ENCODE measurements at regions not wholly inside any gene's neighbourhood (a gene's known extent, or its start where the extent isn't known, plus 50 kb on each side); places are given as distances from the start of the nearest gene placed in this dataset.

- Mint-ChIP-seq H3K27me3 (ENCODE audit: unreplicated experiment) (no peaks in the 10 kb centered on the region), H3K36me3 (ENCODE audit: low read depth, unreplicated experiment) (no peaks in the 10 kb centered on the region), H3K9me3 (ENCODE audit: unreplicated experiment) (no peaks in the 10 kb centered on the region), H3K4me3 (ENCODE audit: unreplicated experiment) (no peak overlapping the region), H3K27ac (ENCODE audit: unreplicated experiment) (no peak overlapping the region), H3K4me1 (ENCODE audit: unreplicated experiment) (peaks cover 16% of the 10 kb centered on the region)
- no peak for DNase-seq (ENCODE audit: low spot score)
- TF ChIP-seq, protein P1, sequence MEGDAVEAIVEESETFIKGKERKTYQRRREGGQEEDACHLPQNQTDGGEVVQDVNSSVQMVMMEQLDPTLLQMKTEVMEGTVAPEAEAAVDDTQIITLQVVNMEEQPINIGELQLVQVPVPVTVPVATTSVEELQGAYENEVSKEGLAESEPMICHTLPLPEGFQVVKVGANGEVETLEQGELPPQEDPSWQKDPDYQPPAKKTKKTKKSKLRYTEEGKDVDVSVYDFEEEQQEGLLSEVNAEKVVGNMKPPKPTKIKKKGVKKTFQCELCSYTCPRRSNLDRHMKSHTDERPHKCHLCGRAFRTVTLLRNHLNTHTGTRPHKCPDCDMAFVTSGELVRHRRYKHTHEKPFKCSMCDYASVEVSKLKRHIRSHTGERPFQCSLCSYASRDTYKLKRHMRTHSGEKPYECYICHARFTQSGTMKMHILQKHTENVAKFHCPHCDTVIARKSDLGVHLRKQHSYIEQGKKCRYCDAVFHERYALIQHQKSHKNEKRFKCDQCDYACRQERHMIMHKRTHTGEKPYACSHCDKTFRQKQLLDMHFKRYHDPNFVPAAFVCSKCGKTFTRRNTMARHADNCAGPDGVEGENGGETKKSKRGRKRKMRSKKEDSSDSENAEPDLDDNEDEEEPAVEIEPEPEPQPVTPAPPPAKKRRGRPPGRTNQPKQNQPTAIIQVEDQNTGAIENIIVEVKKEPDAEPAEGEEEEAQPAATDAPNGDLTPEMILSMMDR (IDR thresholded peaks at IDR 0.05; ENCODE audit: unreplicated experiment): no peak
These were observed 61.2 kb upstream of the DPH5 start for GRCh38 chr1:101086783-101087182.

GRCh38 chr1:101081496-101082488 is 56.2 kb upstream of the DPH5 start:
- TF ChIP-seq, protein P1 (IDR thresholded peaks at IDR 0.05; ENCODE audit: unreplicated experiment): no peak
- DNase-seq (ENCODE audit: low spot score): no peak
- Mint-ChIP-seq H3K27me3 (ENCODE audit: unreplicated experiment) (no peaks in the 10 kb centered on the region), H3K4me1 (ENCODE audit: unreplicated experiment) (peaks cover 34% of the 10 kb centered on the region), H3K9me3 (ENCODE audit: unreplicated experiment) (no peaks in the 10 kb centered on the region), H3K4me3 (ENCODE audit: unreplicated experiment) (no peak overlapping the region), H3K36me3 (ENCODE audit: low read depth, unreplicated experiment) (peaks cover 4% of the 10 kb centered on the region), H3K27ac (ENCODE audit: unreplicated experiment) (peak overlapping the region; percentile 8)

- no peaks in the 10 kb centered on the region for H3K9me3 Mint-ChIP-seq (ENCODE audit: unreplicated experiment)
- H3K27me3 Mint-ChIP-seq (ENCODE audit: unreplicated experiment): no peaks in the 10 kb centered on the region
- no peak overlapping the region for H3K4me3 Mint-ChIP-seq (ENCODE audit: unreplicated experiment)
- peaks cover 4% of the 10 kb centered on the region for H3K36me3 Mint-ChIP-seq (ENCODE audit: low read depth, unreplicated experiment)
- TF ChIP-seq, protein P1 (IDR thresholded peaks at IDR 0.05; ENCODE audit: unreplicated experiment): no peak
- H3K27ac Mint-ChIP-seq (ENCODE audit: unreplicated experiment): no peak overlapping the region
- DNase-seq (ENCODE audit: low spot score): no peak
- H3K4me1 Mint-ChIP-seq (ENCODE audit: unreplicated experiment): peaks cover 34% of the 10 kb centered on the region
These were observed 55.3 kb upstream of the DPH5 start for GRCh38 chr1:101080859-101081258.

DNA sequence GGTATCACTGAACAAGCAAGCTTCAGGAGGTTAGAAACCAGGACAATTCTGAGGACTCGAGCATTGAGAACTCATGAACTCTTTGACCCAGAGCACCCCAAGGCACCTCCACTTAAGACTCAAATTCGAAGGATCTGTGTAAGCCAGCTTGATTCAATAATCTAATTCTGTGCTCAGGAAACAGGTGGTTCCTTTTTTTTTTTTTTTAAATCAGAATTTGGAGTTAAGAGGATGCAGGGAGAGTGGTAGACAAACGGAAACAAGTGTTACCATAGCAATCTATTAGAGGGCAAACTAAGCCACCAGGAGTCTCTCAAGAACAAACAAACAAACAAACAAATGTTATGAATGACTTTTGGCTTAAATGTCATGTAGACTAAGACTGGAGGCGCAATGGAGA is 53.8 kb upstream of the DPH5 start:
- Mint-ChIP-seq H3K27me3 (ENCODE audit: unreplicated experiment) (no peaks in the 10 kb centered on the region), H3K9me3 (ENCODE audit: unreplicated experiment) (no peaks in the 10 kb centered on the region), H3K36me3 (ENCODE audit: low read depth, unreplicated experiment) (peaks cover 4% of the 10 kb centered on the region), H3K4me1 (ENCODE audit: unreplicated experiment) (peaks cover 27% of the 10 kb centered on the region), H3K27ac (ENCODE audit: unreplicated experiment) (peak overlapping the region; percentile 97), H3K4me3 (ENCODE audit: unreplicated experiment) (peak overlapping the region; percentile 19)
- DNase-seq (ENCODE audit: low spot score): no peak
- TF ChIP-seq, protein P1 (IDR thresholded peaks at IDR 0.05; ENCODE audit: unreplicated experiment): no peak

GRCh38 chr1:101077849-101078248 is 52.3 kb upstream of the DPH5 start:
- H3K4me1 Mint-ChIP-seq (ENCODE audit: unreplicated experiment): peaks cover 19% of the 10 kb centered on the region
- no peak for DNase-seq (ENCODE audit: low spot score)
- H3K27me3 Mint-ChIP-seq (ENCODE audit: unreplicated experiment): no peaks in the 10 kb centered on the region
- H3K36me3 Mint-ChIP-seq (ENCODE audit: low read depth, unreplicated experiment): peaks cover 4% of the 10 kb centered on the region
- TF ChIP-seq, protein P1 (IDR thresholded peaks at IDR 0.05; ENCODE audit: unreplicated experiment): no peak
- no peaks in the 10 kb centered on the region for H3K9me3 Mint-ChIP-seq (ENCODE audit: unreplicated experiment)
- no peak overlapping the region for H3K4me3 Mint-ChIP-seq (ENCODE audit: unreplicated experiment)
- peak overlapping the region; percentile 30 for H3K27ac Mint-ChIP-seq (ENCODE audit: unreplicated experiment)
